CD1c-positive myeloid dendritic cell (primary cell): ENCODE measurements at regions not wholly inside any gene's neighbourhood (a gene's known extent, or its start where the extent isn't known, plus 50 kb on each side); places are given as distances from the start of the nearest gene placed in this dataset.
"Not testable (repeated sequence)": the region's sequence is repeated elsewhere in the genome, so short reads cannot be mapped to it uniquely, and the experiment has no call there.

Experiments
- DNase-seq: peaks from one replicate; pipeline ENCODE4 v3.0.0-alpha.2; 2016; ENCODE audit errors: extremely low spot score

DNA sequence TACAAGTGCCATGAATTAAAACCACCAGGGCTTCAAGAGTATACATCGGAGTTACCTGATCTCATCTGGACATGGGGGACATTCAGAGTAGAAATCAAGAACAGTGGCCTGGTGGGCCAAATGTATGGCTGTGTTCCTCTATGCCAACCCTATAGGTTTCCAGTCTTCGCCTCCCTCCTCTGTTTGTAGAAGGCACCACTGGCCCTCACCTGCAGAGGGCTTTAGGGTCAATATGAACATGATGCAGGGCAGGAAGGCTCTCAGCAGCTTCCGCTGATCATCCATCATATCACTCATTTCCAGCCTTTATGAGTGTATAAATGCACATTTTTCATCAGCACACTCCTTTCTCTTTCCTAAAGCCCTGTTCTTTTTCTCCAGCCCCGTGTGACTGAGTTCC lies 555.5 kb upstream of the BRINP1 start:
- no peak for DNase-seq

GRCh38 chr9:119917175-119917574 lies 547.9 kb upstream of the BRINP1 start:
- DNase-seq: no peak

- DNase-seq: no peak
Measured at GRCh38 chr9:119907056-119907455, 537.8 kb upstream of the BRINP1 start.

DNA sequence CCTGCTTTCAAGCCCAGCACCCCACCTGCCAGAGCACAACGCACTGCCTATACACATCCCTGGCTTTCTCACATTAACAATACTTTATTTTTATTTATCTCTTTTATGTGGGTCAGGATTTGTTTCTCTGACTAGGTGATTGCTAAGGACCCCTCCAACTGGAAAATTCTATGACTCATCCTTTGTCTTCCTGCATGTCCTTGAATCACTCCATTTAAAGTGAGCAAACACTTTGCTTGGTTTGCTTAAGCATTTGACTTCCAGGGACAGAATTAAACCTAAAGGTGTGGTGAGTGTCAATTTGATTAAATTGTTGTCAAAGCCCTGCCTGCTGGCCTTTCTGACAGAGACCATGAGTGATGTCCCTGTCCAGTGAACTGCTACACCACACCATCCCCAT lies 536.5 kb upstream of the BRINP1 start:
- DNase-seq: no peak

DNA sequence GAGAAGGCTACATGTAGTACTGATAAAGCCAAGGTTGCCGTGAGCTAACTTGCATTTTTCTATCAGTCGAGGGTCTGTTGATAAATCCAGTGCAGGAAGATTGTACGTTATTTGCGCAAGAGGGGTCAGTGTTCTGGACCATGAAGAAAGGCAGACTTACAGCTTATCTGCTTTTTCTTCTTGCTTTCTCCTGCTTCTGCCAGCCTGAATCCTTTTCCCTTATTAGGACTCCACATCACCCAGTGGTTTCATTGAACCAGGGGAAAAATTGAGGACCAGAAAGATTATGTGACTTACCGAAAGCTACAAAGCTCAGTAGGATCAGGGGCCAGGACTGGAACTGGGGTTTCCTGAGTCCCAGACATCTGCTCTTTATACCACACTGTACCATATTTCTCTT lies 534.6 kb upstream of the BRINP1 start:
- no peak for DNase-seq

- no peak for DNase-seq
Measured at GRCh38 chr9:119902611-119903010, 533.4 kb upstream of the BRINP1 start.

- no peak for DNase-seq
Measured at GRCh38 chr9:119898316-119898715, 529.1 kb upstream of the BRINP1 start.

DNA sequence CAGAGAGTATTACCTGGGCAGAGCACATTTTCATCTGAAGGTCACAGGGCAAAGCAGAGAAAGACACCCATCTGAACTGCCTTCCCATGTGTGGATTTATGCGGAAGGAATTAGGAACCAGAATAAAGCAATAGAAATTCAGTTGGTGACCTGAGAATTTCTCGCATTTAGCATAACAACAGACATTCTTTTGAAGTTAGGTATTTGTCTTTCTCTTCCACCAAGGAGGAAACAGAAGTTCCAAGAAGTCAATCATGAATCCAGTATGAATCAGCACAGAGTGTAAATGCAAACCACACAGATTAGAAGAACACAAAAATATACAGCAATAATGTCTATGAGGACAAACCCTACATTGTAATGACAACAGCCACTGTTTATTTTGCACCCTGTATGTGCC lies 515.2 kb upstream of the BRINP1 start:
- DNase-seq: no peak

DNA sequence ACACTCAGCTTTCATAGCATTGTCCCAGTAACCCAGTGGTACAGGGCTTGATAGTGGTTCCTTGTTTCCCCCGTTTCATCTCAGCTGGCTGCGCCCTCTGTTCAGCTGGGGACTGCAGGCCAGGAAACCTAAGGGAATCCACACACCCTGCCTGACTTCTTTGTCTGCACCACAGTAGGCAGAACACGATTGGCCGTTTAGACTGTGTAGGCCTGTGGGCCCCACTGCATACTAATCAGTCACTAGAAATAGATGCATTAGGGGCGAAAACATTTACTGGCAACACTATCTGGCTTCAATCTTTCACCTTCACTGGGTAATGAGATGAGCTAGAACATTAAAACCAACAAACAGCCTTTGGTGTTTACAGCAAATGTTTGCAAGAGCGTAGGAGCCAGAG lies 512.7 kb upstream of the BRINP1 start:
- no peak for DNase-seq

DNA sequence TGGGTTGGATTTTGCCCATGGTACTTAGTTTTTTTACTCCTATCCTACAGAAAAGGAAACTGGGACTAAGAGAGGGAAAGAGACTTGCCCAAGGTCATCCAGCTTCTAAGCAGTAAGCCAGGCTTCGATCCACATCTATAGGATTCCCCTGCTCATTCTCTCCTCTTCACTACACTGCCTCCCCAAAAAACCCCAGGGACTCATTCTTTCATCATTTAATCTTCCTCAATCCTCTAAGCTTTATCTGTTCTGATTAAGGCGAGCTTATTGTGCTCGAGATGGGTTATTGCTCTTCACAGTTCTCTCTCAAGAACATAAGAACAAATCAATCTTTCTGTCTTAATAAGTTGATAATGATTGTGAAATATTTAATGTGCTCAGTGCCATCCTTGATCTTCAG lies 511.1 kb upstream of the BRINP1 start:
- no peak for DNase-seq

GRCh38 chr9:119877306-119877705 lies 508.1 kb upstream of the BRINP1 start:
- DNase-seq: no peak

- DNase-seq: no peak
Measured at GRCh38 chr9:119873877-119874276, 504.6 kb upstream of the BRINP1 start.

DNA sequence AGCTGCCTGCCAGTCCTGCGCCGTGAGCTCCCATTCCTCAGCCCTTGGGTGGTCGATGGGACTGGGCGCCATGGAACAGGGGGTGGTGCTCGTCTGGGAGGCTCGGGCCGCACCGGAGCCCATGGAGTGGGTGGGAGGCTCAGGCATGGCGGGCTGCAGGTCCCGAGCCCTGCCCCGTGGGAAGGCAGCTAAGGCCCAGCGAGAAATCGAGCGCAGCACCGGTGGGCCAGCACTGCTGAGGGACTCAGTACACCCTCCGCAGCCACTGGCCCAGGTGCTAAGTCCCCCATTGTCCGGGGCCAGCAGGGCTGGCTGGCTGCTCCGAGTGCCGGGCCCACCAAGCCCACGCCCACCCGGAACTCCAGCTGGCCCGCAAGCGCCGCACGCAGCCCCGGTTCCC lies 501.0 kb upstream of the BRINP1 start:
- DNase-seq: not testable (repeated sequence)

DNA sequence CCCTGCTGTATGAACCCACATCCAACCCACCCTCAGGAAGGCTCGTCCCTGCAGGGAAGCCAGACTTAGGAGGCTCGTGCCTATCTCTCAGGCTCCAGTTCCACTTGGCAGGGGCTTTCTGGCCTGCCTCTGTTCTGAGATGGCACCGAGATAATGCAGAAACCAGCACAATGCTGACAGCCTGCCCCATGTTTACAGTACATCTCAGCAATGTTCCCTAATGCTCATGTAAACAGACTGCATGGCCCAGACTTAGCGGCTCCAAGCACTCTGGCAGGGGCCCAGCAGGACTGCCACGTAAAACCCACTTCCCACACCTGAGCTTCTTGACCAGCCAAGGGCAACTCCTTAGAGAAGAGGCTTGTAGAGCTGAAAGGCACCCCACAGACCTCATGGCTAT lies 499.5 kb upstream of the BRINP1 start:
- DNase-seq: no peak

DNA sequence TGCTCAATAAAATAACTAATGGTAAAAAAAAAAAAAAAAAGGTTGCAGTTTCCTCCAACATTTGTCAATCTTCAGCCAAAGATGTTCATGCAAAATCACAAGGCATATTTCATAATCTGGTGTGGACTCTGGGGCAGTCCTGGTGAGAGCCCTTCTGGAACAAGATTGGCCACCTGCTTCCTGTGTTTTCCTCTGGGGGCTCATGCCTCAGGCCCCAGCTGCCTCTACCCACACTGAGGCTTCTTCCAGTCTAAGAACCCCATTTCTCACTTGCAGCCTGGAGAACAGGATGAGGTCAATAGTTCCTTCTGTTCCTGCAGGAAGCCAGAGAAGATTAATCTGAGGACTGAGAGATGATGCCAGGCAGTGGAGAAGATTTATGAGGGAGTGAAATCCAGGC lies 492.6 kb upstream of the BRINP1 start:
- DNase-seq: no peak

- no peak for DNase-seq
Measured at GRCh38 chr9:119859128-119859527, 489.9 kb upstream of the BRINP1 start.

DNA sequence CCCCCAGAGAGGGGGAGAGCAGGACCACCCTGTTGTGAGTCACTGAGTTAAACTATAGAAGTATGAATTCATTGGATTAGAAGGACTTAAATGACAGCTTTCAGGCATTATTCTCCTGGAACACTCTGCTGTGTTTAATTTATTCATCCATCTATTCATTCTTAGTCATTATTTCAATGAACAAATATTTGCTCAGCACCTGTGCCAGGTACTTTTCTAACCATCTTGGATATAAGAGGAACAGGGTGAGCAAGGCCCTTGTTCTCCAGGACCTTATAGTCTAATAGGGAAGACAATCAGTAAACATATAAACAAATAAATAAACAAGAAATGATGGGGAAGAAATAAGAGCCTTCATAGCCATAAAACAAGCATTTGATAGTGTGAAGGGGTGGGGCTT lies 483.9 kb upstream of the BRINP1 start:
- no peak for DNase-seq

GRCh38 chr9:119852390-119852789 lies 483.2 kb upstream of the BRINP1 start:
- no peak for DNase-seq

- no peak for DNase-seq
Measured at GRCh38 chr9:119844431-119844830, 475.2 kb upstream of the BRINP1 start.

- no peak for DNase-seq
Measured at GRCh38 chr9:119841016-119841415, 471.8 kb upstream of the BRINP1 start.

GRCh38 chr9:119839888-119840287 lies 470.7 kb upstream of the BRINP1 start:
- DNase-seq: no peak

GRCh38 chr9:119838210-119838609 lies 469.0 kb upstream of the BRINP1 start:
- DNase-seq: no peak

GRCh38 chr9:119836036-119836435 lies 466.8 kb upstream of the BRINP1 start:
- DNase-seq: no peak

DNA sequence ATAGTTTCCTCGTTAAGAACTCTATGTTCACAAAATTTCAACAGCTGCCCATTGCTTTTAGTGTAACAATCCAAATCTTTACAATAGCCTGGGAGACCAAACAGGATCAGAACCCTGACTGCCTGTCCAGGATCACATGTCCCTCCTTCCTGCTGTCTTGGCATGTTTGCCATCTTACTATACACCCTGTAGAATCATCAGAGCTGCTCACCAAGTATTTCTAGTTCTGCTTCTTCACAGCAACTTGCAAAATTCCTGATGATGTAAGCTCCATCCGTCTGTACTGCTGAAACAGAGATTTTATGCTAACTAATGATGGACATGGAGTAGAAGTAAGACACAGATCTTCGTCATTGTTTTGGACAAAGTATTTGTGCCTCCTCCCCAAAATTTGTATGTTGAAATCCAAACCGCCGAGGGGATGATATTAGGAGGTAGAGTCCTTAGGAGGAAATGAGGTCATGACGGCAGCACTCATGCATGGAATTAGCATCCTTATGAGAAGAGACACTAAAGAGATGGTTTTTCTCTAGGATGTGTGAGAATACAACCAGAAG lies 464.9 kb upstream of the BRINP1 start:
- no peak for DNase-seq

- DNase-seq: no peak
Measured at GRCh38 chr9:119831309-119831708, 462.1 kb upstream of the BRINP1 start.
